ENCODE measurements at regions not wholly inside any gene's neighbourhood (a gene's known extent, or its start where the extent isn't known, plus 50 kb on each side); places are given as distances from the start of the nearest gene placed in this dataset.

- TF ChIP-seq CTCF (IDR thresholded peaks at IDR 0.05; ENCODE audit: low read depth, low read length, poor library complexity, severe bottlenecking) (no peak), EZH2phosphoT487 (IDR thresholded peaks at IDR 0.05; ENCODE audit: borderline replicate concordance, low read length) (no peak)
Observed at GRCh38 chr11:41980741-41981140, 521.3 kb upstream of the LRRC4C start.

All from DOHH2 (cell line).